PC-9 (cell line): ENCODE measurements at regions not wholly inside any gene's neighbourhood (a gene's known extent, or its start where the extent isn't known, plus 50 kb on each side); places are given as distances from the start of the nearest gene placed in this dataset.

Experiments used
- BruUV-seq: library from RNA; stranded (reverse); fragments of 400-500 nt; replicated peaks from 2 replicates; lab custom pipeline; 2021; lab: Mats Ljungman, UMichigan
- CTCF ChIA-PET: fragments of 300-600 bp; sonication (Branson Sonifier 250); formaldehyde crosslinking; loops from one replicate; lab custom pipeline; 2022; ENCODE audit warnings: antibody characterized with exemption; lab: Charles Lee
- POLR2A ChIA-PET: fragments of 300-600 bp; sonication (Branson Sonifier 250); formaldehyde crosslinking; loops from one replicate; lab custom pipeline; 2022; ENCODE audit warnings: antibody characterized with exemption; ENCODE audit not compliant: unreplicated experiment; lab: Charles Lee
- DNase-seq, 2 experiments: peaks; one replicate each; pipeline versions ENCODE4 v3.0.0 to v3.0.0-alpha.2; 2015 to 2022; ENCODE audit warnings: mixed read lengths in 1 of 2
- H2AFZ ChIP-seq: fragments of 200-600 bp; sonication (generic); 2 replicates; pipeline ENCODE4 v1.8.1; 2017; ENCODE audit warnings: antibody characterized with exemption
- H3F3A ChIP-seq: fragments of 200-600 bp; sonication (generic); 2 replicates; pipeline ENCODE4 v1.8.1; 2017; ENCODE audit warnings: antibody characterized with exemption, mild to moderate bottlenecking, low read depth; ENCODE audit not compliant: insufficient read depth
- H3K27ac ChIP-seq: fragments of 200-600 bp; sonication (generic); 2 replicates; pipeline ENCODE4 v1.6.1; 2016; ENCODE audit warnings: mixed run types
- H3K27me3 ChIP-seq: fragments of 200-600 bp; sonication (generic); 2 replicates; pipeline ENCODE4 v1.6.1; 2016; ENCODE audit warnings: low read depth, mixed run types; ENCODE audit not compliant: insufficient read depth
- H3K36me3 ChIP-seq: fragments of 200-600 bp; sonication (generic); 2 replicates; pipeline ENCODE4 v1.6.1; 2016; ENCODE audit warnings: low read depth, mixed run types
- H3K4me1 ChIP-seq: fragments of 200-600 bp; sonication (generic); replicated peaks from 2 replicates; pipeline ENCODE4 v1.6.1; 2016; ENCODE audit warnings: mixed run types; ENCODE audit not compliant: insufficient read depth
- H3K4me2 ChIP-seq: fragments of 200-600 bp; sonication (generic); 2 replicates; pipeline ENCODE4 v1.6.1; 2017; ENCODE audit warnings: mixed run types
- H3K4me3 ChIP-seq: fragments of 200-600 bp; sonication (generic); 2 replicates; pipeline ENCODE4 v1.6.1; 2016; ENCODE audit warnings: mixed run types
- H3K79me2 ChIP-seq: fragments of 200-600 bp; sonication (generic); 2 replicates; pipeline ENCODE4 v1.6.1; 2017; ENCODE audit warnings: low read depth, mixed run types
- H3K9me2 ChIP-seq: fragments of 200-600 bp; sonication (generic); 2 replicates; pipeline ENCODE4 v1.8.1; 2017; ENCODE audit warnings: mild to moderate bottlenecking; ENCODE audit not compliant: insufficient read depth
- H3K9me3 ChIP-seq: fragments of 200-600 bp; sonication (generic); 2 replicates; pipeline ENCODE4 v1.8.1; 2016; ENCODE audit warnings: low read depth; ENCODE audit not compliant: insufficient read depth
- H4K20me1 ChIP-seq: fragments of 200-600 bp; sonication (generic); 2 replicates; pipeline ENCODE4 v1.8.1; 2017; ENCODE audit not compliant: insufficient read depth
- CTCF ChIP-seq: fragments of 200-600 bp; sonication (generic); conservative IDR thresholded peaks from 2 replicates; pipeline ENCODE4 v1.6.1; 2017; ENCODE audit warnings: mixed run types, antibody characterized with exemption, mild to moderate bottlenecking, moderate library complexity
- EZH2 ChIP-seq: fragments of 200-600 bp; sonication (generic); IDR thresholded peaks from 2 replicates; pipeline ENCODE4 v1.8.0; 2017; ENCODE audit warnings: antibody characterized with exemption, low read depth
- intact Hi-C: fragments of 100-400 bp; cut with micrococcal nuclease; formaldehyde crosslinking; loops from one replicate; pipeline ENCODE4 v1.10.0; 2022; ENCODE audit not compliant: unreplicated experiment

- ChIA-PET CTCF (interaction anchor here (0.5 kb wide), 1 partner anchor 48 kb away, joined by 3 read pairs; no protein-coding TSS in a partner anchor), POLR2A (no interaction called here)
- TF ChIP-seq EZH2, result no peak
- Histone ChIP-seq H3K4me2 (peak overlapping the region; percentile 75; the same call in 1 of the 2 replicates), H3K4me1 (no peaks in the 10 kb centered on the region), H3K27me3 (no peaks in the 10 kb centered on the region), H3K79me2 (no peaks in the 10 kb centered on the region), H4K20me1 (no peaks in the 10 kb centered on the region), H3F3A (no peaks in the 10 kb centered on the region), H3K9me2 (no peaks in the 10 kb centered on the region), H3K9me3 (no peaks in the 10 kb centered on the region; the same call in 1 of the 2 replicates), H3K4me3 (no peak overlapping the region), H3K36me3 (no peaks in the 10 kb centered on the region), H3K27ac (no peak overlapping the region), H2AFZ (no peak overlapping the region)
- no peak for DNase-seq
- BruUV-seq, result no TSS peak
- intact Hi-C loops, result loop anchor here (5.0 to 10.0 kb wide), 2 partner anchors 33 to 86 kb away; no protein-coding TSS in a partner anchor
Observed at GRCh38 chr2:64228918-64229317, 84.7 kb upstream of the PELI1 start.

- H3K27ac ChIP-seq, result no peak overlapping the region
- no peaks in the 10 kb centered on the region for H3F3A ChIP-seq
- no peaks in the 10 kb centered on the region for H3K27me3 ChIP-seq
- no peaks in the 10 kb centered on the region for H3K36me3 ChIP-seq
- no peaks in the 10 kb centered on the region for H3K79me2 ChIP-seq
- H3K4me1 ChIP-seq, result no peaks in the 10 kb centered on the region
- H2AFZ ChIP-seq, result no peak overlapping the region
- TF ChIP-seq CTCF (no peak), EZH2 (no peak)
- POLR2A ChIA-PET, result no interaction called here
- intact Hi-C loops, result no loop called here
- H3K9me2 ChIP-seq, result no peaks in the 10 kb centered on the region
- DNase-seq, result no peak
- no peak overlapping the region for H3K4me3 ChIP-seq
- CTCF ChIA-PET, result no interaction called here
- no peaks in the 10 kb centered on the region; the same call in 1 of the 2 replicates for H3K9me3 ChIP-seq
- no peak overlapping the region for H3K4me2 ChIP-seq
- no peaks in the 10 kb centered on the region for H4K20me1 ChIP-seq
- no TSS peak for BruUV-seq
Observed at GRCh38 chr2:64230540-64230939, 86.3 kb upstream of the PELI1 start.

DNA sequence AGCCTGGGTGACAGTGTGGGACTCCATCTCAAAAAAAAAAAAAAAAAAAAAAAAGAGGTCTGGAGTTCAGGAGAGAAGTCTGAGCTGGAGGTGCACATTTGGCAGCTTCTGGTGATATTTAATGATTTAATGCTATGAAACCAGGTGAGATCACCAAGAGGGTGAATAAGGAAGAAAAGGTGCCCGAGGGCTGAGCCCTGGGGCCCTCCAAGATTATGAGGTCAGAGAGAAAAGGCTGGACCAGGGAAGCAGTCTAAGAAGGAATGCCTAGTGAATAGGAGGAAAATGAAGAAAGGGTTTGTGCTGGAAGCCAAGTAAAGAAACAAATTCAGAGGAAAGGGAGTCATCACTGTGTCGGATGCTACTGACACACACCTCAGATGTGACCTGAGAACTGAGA is 88.0 kb upstream of the PELI1 start:
- POLR2A ChIA-PET, result no interaction called here
- H3K9me3 ChIP-seq, result no peaks in the 10 kb centered on the region
- H2AFZ ChIP-seq, result no peak overlapping the region
- no peaks in the 10 kb centered on the region for H3K4me1 ChIP-seq
- intact Hi-C loops, result no loop called here
- H3F3A ChIP-seq, result no peaks in the 10 kb centered on the region
- H3K9me2 ChIP-seq, result no peaks in the 10 kb centered on the region
- BruUV-seq, result no TSS peak
- no peak overlapping the region for H3K27ac ChIP-seq
- no peak for DNase-seq
- CTCF ChIA-PET, result interaction anchor here (0.7 kb wide), 1 partner anchor 35 kb away, joined by 11 read pairs; no protein-coding TSS in a partner anchor
- H3K79me2 ChIP-seq, result no peaks in the 10 kb centered on the region
- no peak overlapping the region for H3K4me3 ChIP-seq
- H3K4me2 ChIP-seq, result no peak overlapping the region
- no peaks in the 10 kb centered on the region for H4K20me1 ChIP-seq
- H3K36me3 ChIP-seq, result no peaks in the 10 kb centered on the region
- no peak for TF ChIP-seq EZH2
- no peak for TF ChIP-seq CTCF
- no peaks in the 10 kb centered on the region for H3K27me3 ChIP-seq
